Astrocyte (in vitro differentiated cells and primary cell): ENCODE measurements at regions not wholly inside any gene's neighbourhood (a gene's known extent, or its start where the extent isn't known, plus 50 kb on each side); places are given as distances from the start of the nearest gene placed in this dataset.

Experiments
- DNase-seq: peaks from one replicate; pipeline ENCODE4 v3.0.0-alpha.2; 2010; ENCODE audit warnings: low read depth
- FAIRE-seq: peaks from 2 replicates; lab custom pipeline; 2011; peaks lifted over from hg19 to GRCh38; lab: Jason Lieb, UNC
- H2AFZ ChIP-seq: 2 replicates; pipeline ENCODE4 v1.6.0; 2012; ENCODE audit warnings: low read depth, low read length, inconsistent platforms
- H3K27ac ChIP-seq: 2 replicates; pipeline ENCODE4 v1.5.1; 2011; ENCODE audit warnings: low read depth, low read length, inconsistent platforms
- H3K27me3 ChIP-seq: 2 replicates; pipeline ENCODE4 v1.6.0; 2011; ENCODE audit warnings: low read length, inconsistent platforms; ENCODE audit not compliant: insufficient read depth
- H3K36me3 ChIP-seq: 2 replicates; pipeline ENCODE4 v1.5.1; 2011; ENCODE audit warnings: low read length, inconsistent platforms; ENCODE audit not compliant: insufficient read depth
- H3K4me1 ChIP-seq: 2 replicates; pipeline ENCODE4 v1.5.1; 2011; ENCODE audit warnings: low read length, inconsistent platforms; ENCODE audit not compliant: insufficient read depth
- H3K4me2 ChIP-seq: 2 replicates; pipeline ENCODE4 v1.6.0; 2012; ENCODE audit warnings: low read length, inconsistent platforms
- H3K4me3 ChIP-seq: 2 replicates; pipeline ENCODE4 v1.5.1; 2011; ENCODE audit warnings: low read depth, mild to moderate bottlenecking, low read length, inconsistent platforms; ENCODE audit not compliant: insufficient read depth
- H3K79me2 ChIP-seq: 2 replicates; pipeline ENCODE4 v1.6.0; 2012; ENCODE audit warnings: mild to moderate bottlenecking, low read length, inconsistent platforms; ENCODE audit not compliant: insufficient read depth
- H3K9ac ChIP-seq: 2 replicates; pipeline ENCODE4 v1.6.0; 2012; ENCODE audit warnings: mild to moderate bottlenecking, low read length, inconsistent platforms
- H3K9me3 ChIP-seq: 2 replicates; pipeline ENCODE4 v1.5.1; 2012; ENCODE audit warnings: low read depth, mild to moderate bottlenecking, low read length, inconsistent platforms; ENCODE audit not compliant: insufficient read depth
- H4K20me1 ChIP-seq: 2 replicates; pipeline ENCODE4 v1.6.0; 2012; ENCODE audit warnings: low read length, inconsistent platforms; ENCODE audit not compliant: insufficient read depth
- H3K27ac Mint-ChIP-seq: one replicate; pipeline ENCODE4 v1.8.0; 2021; ENCODE audit warnings: mild to moderate bottlenecking, mixed read lengths; ENCODE audit not compliant: unreplicated experiment
- H3K27me3 Mint-ChIP-seq: one replicate; pipeline ENCODE4 v1.8.0; 2021; ENCODE audit warnings: low read depth, mixed read lengths; ENCODE audit not compliant: unreplicated experiment
- H3K36me3 Mint-ChIP-seq: one replicate; pipeline ENCODE4 v1.8.0; 2021; ENCODE audit warnings: low read depth, mixed read lengths; ENCODE audit not compliant: unreplicated experiment
- H3K4me1 Mint-ChIP-seq: one replicate; pipeline ENCODE4 v1.8.0; 2021; ENCODE audit warnings: low read depth, mixed read lengths; ENCODE audit not compliant: unreplicated experiment
- H3K4me3 Mint-ChIP-seq: one replicate; pipeline ENCODE4 v1.8.0; 2021; ENCODE audit warnings: mild to moderate bottlenecking, moderate library complexity, mixed read lengths; ENCODE audit not compliant: unreplicated experiment
- H3K9me3 Mint-ChIP-seq: one replicate; pipeline ENCODE4 v1.8.0; 2021; ENCODE audit warnings: mild to moderate bottlenecking, mixed read lengths; ENCODE audit not compliant: unreplicated experiment
- CTCF ChIP-seq: IDR thresholded peaks from 2 replicates; pipeline ENCODE4 v1.5.1; 2011; ENCODE audit warnings: low read depth, mild to moderate bottlenecking, inconsistent platforms, low read length, moderate library complexity; ENCODE audit not compliant: insufficient read depth
- EZH2 ChIP-seq: IDR thresholded peaks from 2 replicates; pipeline ENCODE4 v1.6.1; 2012; ENCODE audit warnings: mild to moderate bottlenecking, low read length, inconsistent platforms; ENCODE audit not compliant: insufficient read depth

GRCh38 chr2:149984311-149984710 is 396.7 kb upstream of the MMADHC start:
- Histone ChIP-seq H3K36me3 (no peaks in the 10 kb centered on the region), H3K4me2 (no peak overlapping the region), H3K27ac (no peak overlapping the region), H3K9me3 (no peaks in the 10 kb centered on the region), H3K79me2 (no peaks in the 10 kb centered on the region), H4K20me1 (no peaks in the 10 kb centered on the region), H2AFZ (no peak overlapping the region), H3K4me1 (peaks cover 5% of the 10 kb centered on the region), H3K4me3 (no peak overlapping the region), H3K27me3 (no peaks in the 10 kb centered on the region), H3K9ac (no peak overlapping the region)
- Mint-ChIP-seq H3K27me3 (no peaks in the 10 kb centered on the region), H3K36me3 (no peaks in the 10 kb centered on the region), H3K4me3 (no peak overlapping the region), H3K9me3 (peaks cover 6% of the 10 kb centered on the region), H3K27ac (no peak overlapping the region), H3K4me1 (peaks cover 6% of the 10 kb centered on the region)
- DNase-seq, result no peak
- TF ChIP-seq CTCF, result no peak
- no peak for TF ChIP-seq EZH2
- FAIRE-seq, result no peak

GRCh38 chr2:149972066-149972465 is 384.5 kb upstream of the MMADHC start:
- Histone ChIP-seq H3K4me3 (no peak overlapping the region), H3K4me2 (no peak overlapping the region), H3K9ac (no peak overlapping the region), H3K4me1 (no peaks in the 10 kb centered on the region), H3K27ac (no peak overlapping the region), H3K36me3 (no peaks in the 10 kb centered on the region), H3K9me3 (no peaks in the 10 kb centered on the region), H3K27me3 (no peaks in the 10 kb centered on the region), H4K20me1 (no peaks in the 10 kb centered on the region), H2AFZ (no peak overlapping the region), H3K79me2 (no peaks in the 10 kb centered on the region)
- Mint-ChIP-seq H3K4me3 (no peak overlapping the region), H3K36me3 (no peaks in the 10 kb centered on the region), H3K4me1 (no peaks in the 10 kb centered on the region), H3K9me3 (peaks cover 14% of the 10 kb centered on the region), H3K27me3 (no peaks in the 10 kb centered on the region), H3K27ac (no peak overlapping the region)
- DNase-seq (no peak), FAIRE-seq (peak; percentile 32)
- TF ChIP-seq CTCF, result no peak
- TF ChIP-seq EZH2, result no peak

GRCh38 chr2:149954981-149955600 is 367.5 kb upstream of the MMADHC start:
- Histone ChIP-seq H3K9ac (no peak overlapping the region), H3K36me3 (no peaks in the 10 kb centered on the region), H3K27ac (no peak overlapping the region), H3K4me1 (no peaks in the 10 kb centered on the region), H4K20me1 (no peaks in the 10 kb centered on the region), H3K4me2 (no peak overlapping the region), H3K27me3 (no peaks in the 10 kb centered on the region), H2AFZ (no peak overlapping the region), H3K79me2 (no peaks in the 10 kb centered on the region), H3K9me3 (no peaks in the 10 kb centered on the region), H3K4me3 (no peak overlapping the region)
- Mint-ChIP-seq H3K4me3 (no peak overlapping the region), H3K27ac (no peak overlapping the region), H3K36me3 (no peaks in the 10 kb centered on the region), H3K9me3 (peaks cover 7% of the 10 kb centered on the region), H3K27me3 (no peaks in the 10 kb centered on the region), H3K4me1 (no peaks in the 10 kb centered on the region)
- no peak for TF ChIP-seq CTCF
- no peak for TF ChIP-seq EZH2
- peak; percentile 4 for DNase-seq
- FAIRE-seq, result no peak
